OCI-LY1 (cell line): ENCODE measurements at regions not wholly inside any gene's neighbourhood (a gene's known extent, or its start where the extent isn't known, plus 50 kb on each side); places are given as distances from the start of the nearest gene placed in this dataset.
"Not testable (repeated sequence)": the region's sequence is repeated elsewhere in the genome, so short reads cannot be mapped to it uniquely, and the experiment has no call there.

Experiments
- H2AFZ ChIP-seq: fragments of 200-600 bp; sonication (generic), shearing (Covaris generic); 2 replicates; pipeline ENCODE4 v1.6.0; 2014; ENCODE audit warnings: antibody characterized with exemption, mild to moderate bottlenecking, low read length
- H3F3A ChIP-seq: fragments of 200-600 bp; sonication (generic), shearing (Covaris generic); 2 replicates; pipeline ENCODE4 v1.6.0; 2014; ENCODE audit warnings: mild to moderate bottlenecking, antibody characterized with exemption, low read length, moderate library complexity; ENCODE audit not compliant: insufficient read depth
- H3K27ac ChIP-seq: fragments of 200-600 bp; sonication (generic); 2 replicates; pipeline ENCODE4 v1.5.1; 2014; ENCODE audit warnings: low read length, mixed run types, mild to moderate bottlenecking, low read depth; ENCODE audit not compliant: poor library complexity, severe bottlenecking
- H3K27me3 ChIP-seq: fragments of 200-600 bp; sonication (generic); 2 replicates; pipeline ENCODE4 v1.6.0; 2014; ENCODE audit warnings: antibody characterized with exemption, mild to moderate bottlenecking, low read length, moderate library complexity; ENCODE audit not compliant: insufficient read depth
- H3K36me3 ChIP-seq: fragments of 200-600 bp; sonication (generic); 2 replicates; pipeline ENCODE4 v1.6.1; 2014; ENCODE audit warnings: mild to moderate bottlenecking, antibody characterized with exemption, low read length, moderate library complexity, mixed read lengths; ENCODE audit not compliant: insufficient read depth
- H3K4me1 ChIP-seq: fragments of 200-600 bp; sonication (generic); 2 replicates; pipeline ENCODE4 v1.5.1; 2014; ENCODE audit warnings: mild to moderate bottlenecking, low read length, moderate library complexity; ENCODE audit not compliant: insufficient read depth, severe bottlenecking
- H3K4me2 ChIP-seq: fragments of 200-600 bp; sonication (generic), shearing (Covaris generic); 2 replicates; pipeline ENCODE4 v1.6.1; 2014; ENCODE audit warnings: low read length
- H3K4me3 ChIP-seq: fragments of 200-600 bp; sonication (generic); 2 replicates; pipeline ENCODE4 v1.5.1; 2014; ENCODE audit warnings: low read length, low read depth, mild to moderate bottlenecking, mixed read lengths; ENCODE audit not compliant: poor library complexity, severe bottlenecking
- H3K79me2 ChIP-seq: fragments of 200-600 bp; shearing (Covaris generic); 2 replicates; pipeline ENCODE4 v1.6.1; 2016; ENCODE audit warnings: mixed run types, low read length, mixed read lengths; ENCODE audit not compliant: insufficient read depth
- H3K9ac ChIP-seq: fragments of 200-600 bp; sonication (generic), shearing (Covaris generic); 2 replicates; pipeline ENCODE4 v1.6.1; 2014; ENCODE audit warnings: mild to moderate bottlenecking, low read length, mixed read lengths
- H3K9me2 ChIP-seq: fragments of 200-600 bp; sonication (generic), shearing (Covaris generic); 2 replicates; pipeline ENCODE4 v1.6.1; 2014; ENCODE audit warnings: low read depth, mild to moderate bottlenecking, low read length, mixed read lengths
- H3K9me3 ChIP-seq: fragments of 200-600 bp; shearing (Covaris generic); 2 replicates; pipeline ENCODE4 v1.6.1; 2014; ENCODE audit warnings: low read length, mixed read lengths
- H4K20me1 ChIP-seq: fragments of 200-600 bp; sonication (generic), shearing (Covaris generic); 2 replicates; pipeline ENCODE4 v1.6.0; 2016; ENCODE audit warnings: mild to moderate bottlenecking, low read length; ENCODE audit not compliant: insufficient read depth
- CTCF ChIP-seq: fragments of 200-600 bp; sonication (generic), shearing (Covaris generic); IDR thresholded peaks from 2 replicates; pipeline ENCODE4 v1.5.1; 2017; ENCODE audit warnings: mild to moderate bottlenecking, antibody characterized with exemption, low read length, moderate library complexity, mixed read lengths
- EZH2 ChIP-seq: fragments of 200-600 bp; sonication (generic), shearing (Covaris generic); IDR thresholded peaks from 2 replicates; pipeline ENCODE4 v1.8.0; 2017; ENCODE audit warnings: borderline replicate concordance, mixed run types, mild to moderate bottlenecking, antibody characterized with exemption, low read length, moderate library complexity, mixed read lengths

DNA sequence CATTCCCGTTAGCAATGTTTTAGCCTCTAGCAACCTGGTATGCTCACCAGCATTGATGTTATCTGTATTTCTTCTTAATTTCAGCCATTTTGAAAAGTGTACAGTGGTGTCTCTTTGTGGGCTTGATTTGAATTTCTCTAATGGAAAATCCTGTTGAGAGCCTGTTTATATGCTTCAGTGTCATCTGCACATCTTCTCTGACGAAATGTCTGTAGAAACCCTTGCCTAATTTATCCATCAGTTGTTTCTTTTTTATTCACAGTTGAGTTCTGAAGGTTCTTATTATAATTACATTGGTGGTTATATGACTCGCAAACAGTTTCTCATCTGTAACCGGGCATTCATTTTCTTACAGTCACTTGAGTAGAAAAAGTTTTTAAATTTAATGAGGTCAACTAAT is 1195.5 kb downstream of the TMEM121 start:
- not testable (repeated sequence) for H3K4me2 ChIP-seq, H3K27ac ChIP-seq, H3K9ac ChIP-seq, H3K9me3 ChIP-seq, H3K79me2 ChIP-seq, H3K4me3 ChIP-seq, H4K20me1 ChIP-seq, H3K27me3 ChIP-seq, H3K36me3 ChIP-seq, H2AFZ ChIP-seq, H3K4me1 ChIP-seq, H3F3A ChIP-seq, H3K9me2 ChIP-seq

- not testable (repeated sequence) for H3K9me2 ChIP-seq, H3K79me2 ChIP-seq, H3K4me1 ChIP-seq, H3K9me3 ChIP-seq, H3K4me2 ChIP-seq, H3K27ac ChIP-seq, H2AFZ ChIP-seq, H3K36me3 ChIP-seq, H3K9ac ChIP-seq, H4K20me1 ChIP-seq, H3K27me3 ChIP-seq, H3K4me3 ChIP-seq, H3F3A ChIP-seq
These were observed 1196.7 kb downstream of the TMEM121 start for GRCh38 chr14:106722813-106723687.

- not testable (repeated sequence) for H3F3A ChIP-seq, H3K36me3 ChIP-seq, H3K27me3 ChIP-seq, H3K4me1 ChIP-seq, H3K9me3 ChIP-seq, H3K27ac ChIP-seq, H3K4me3 ChIP-seq, H3K9ac ChIP-seq, H3K4me2 ChIP-seq, H2AFZ ChIP-seq, H3K9me2 ChIP-seq, H4K20me1 ChIP-seq, H3K79me2 ChIP-seq
These were observed 1201.6 kb downstream of the TMEM121 start for GRCh38 chr14:106727962-106728361.

DNA sequence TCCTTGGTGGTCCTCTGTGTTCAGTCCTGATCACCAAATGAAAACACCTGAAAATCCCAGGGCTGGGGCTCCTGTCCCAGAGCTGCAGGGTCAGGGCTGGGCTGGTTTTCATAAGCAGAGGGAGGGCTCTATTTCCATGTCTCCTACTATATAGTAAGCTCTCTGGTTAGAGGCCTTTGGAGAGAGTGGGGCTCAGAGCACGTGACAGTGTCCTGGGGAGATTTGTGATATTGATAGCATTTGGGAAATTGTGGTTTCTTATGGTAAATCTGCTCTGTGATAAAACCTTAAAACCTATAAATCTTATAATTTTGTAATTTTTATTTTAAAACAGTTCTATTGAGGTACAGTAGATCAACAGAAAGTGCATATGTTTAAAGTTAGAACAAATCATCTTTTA is 1202.2 kb downstream of the TMEM121 start:
- no peaks in the 10 kb centered on the region for H3K9me2 ChIP-seq
- H3K36me3 ChIP-seq, result no peaks in the 10 kb centered on the region
- H2AFZ ChIP-seq, result no peak overlapping the region
- H3K9ac ChIP-seq, result no peak overlapping the region
- H3K4me1 ChIP-seq, result peaks cover 4% of the 10 kb centered on the region
- H3F3A ChIP-seq, result no peaks in the 10 kb centered on the region
- no peak overlapping the region for H3K4me3 ChIP-seq
- H4K20me1 ChIP-seq, result no peaks in the 10 kb centered on the region
- no peak overlapping the region for H3K27ac ChIP-seq
- no peak for TF ChIP-seq CTCF
- no peak for TF ChIP-seq EZH2
- no peaks in the 10 kb centered on the region for H3K79me2 ChIP-seq
- no peak overlapping the region for H3K4me2 ChIP-seq
- no peaks in the 10 kb centered on the region for H3K27me3 ChIP-seq
- H3K9me3 ChIP-seq, result no peaks in the 10 kb centered on the region
